B cell (primary cell): ENCODE measurements at regions not wholly inside any gene's neighbourhood (a gene's known extent, or its start where the extent isn't known, plus 50 kb on each side); places are given as distances from the start of the nearest gene placed in this dataset.

Source experiments
- ATAC-seq: fragments of 200-7000 bp; cut with Tn5 transposase; one replicate; pipeline ENCODE4 v1.10.0; 2021; ENCODE audit warnings: low read depth, mild to moderate bottlenecking, moderate number of reproducible peaks, moderate library complexity
- CTCF ChIA-PET: fragments of 350-600 bp; sonication (Branson Sonifier 250); formaldehyde crosslinking; loops from one replicate; lab custom pipeline; 2021; ENCODE audit warnings: antibody characterized with exemption, inconsistent platforms; lab: Charles Lee
- POLR2A ChIA-PET: fragments of 350-600 bp; sonication (Branson Sonifier 250); formaldehyde crosslinking; loops from one replicate; lab custom pipeline; 2021; ENCODE audit warnings: antibody characterized with exemption; lab: Charles Lee
- DNase-seq: peaks from one replicate; pipeline ENCODE4 v3.0.0; 2013
- H2AFZ ChIP-seq: 2 replicates; pipeline ENCODE4 v1.6.1; 2012; ENCODE audit warnings: mild to moderate bottlenecking, low read depth, low read length; ENCODE audit not compliant: insufficient read depth, poor library complexity, severe bottlenecking
- H3K27ac ChIP-seq, 2 donors: 1 replicate in 1 of 2; 2 replicates in 1 of 2; pipeline ENCODE4 v1.5.1; 2012 to 2013; ENCODE audit warnings: low read length in 2 of 2, mild to moderate bottlenecking in 2 of 2, moderate library complexity in 1 of 2
- H3K27me3 ChIP-seq, 4 experiments: fragments of 200-600 bp in 1 of 4; sonication (generic) in 1 of 4; replicated peaks in 1 of 4; 1 replicate in 2 of 4; 2 replicates in 2 of 4; pipeline versions ENCODE4 v1.6.1 to v1.7.0; 2013 to 2016; ENCODE audit warnings: low read length in 3 of 4, mild to moderate bottlenecking in 2 of 4, mixed read lengths in 1 of 4, moderate library complexity in 1 of 4; ENCODE audit not compliant: insufficient read depth in 4 of 4, control insufficient read depth in 3 of 4; ENCODE audit errors: control extremely low read depth in 1 of 4
- H3K36me3 ChIP-seq, 2 experiments: replicated peaks in 1 of 2; 1 replicate in 1 of 2; 2 replicates in 1 of 2; pipeline versions ENCODE4 v1.6.1 to v1.7.1; 2013; ENCODE audit warnings: low read length in 1 of 2; ENCODE audit not compliant: insufficient read depth in 2 of 2, control insufficient read depth in 1 of 2; ENCODE audit errors: control extremely low read depth in 1 of 2, extremely low read depth in 1 of 2
- H3K4me1 ChIP-seq, 2 donors: fragments of 200-600 bp in 1 of 2; sonication (generic) in 1 of 2; 1 replicate in 1 of 2; 2 replicates in 1 of 2; pipeline versions ENCODE4 v1.5.1 to v1.6.1; 2013 to 2017; ENCODE audit warnings: low read length in 2 of 2; ENCODE audit not compliant: control insufficient read depth in 2 of 2, insufficient read depth in 2 of 2
- H3K4me2 ChIP-seq: replicated peaks from 2 replicates; pipeline ENCODE3; 2012; ENCODE audit warnings: mild to moderate bottlenecking, low read depth, low read length; ENCODE audit not compliant: poor library complexity, severe bottlenecking
- H3K4me3 ChIP-seq, 5 experiments: fragments of 200-600 bp in 1 of 5; sonication (generic) in 1 of 5; 1 replicate in 3 of 5; 2 replicates in 2 of 5; pipeline versions ENCODE4 v1.5.1 to v1.7.0; 2011 to 2016; ENCODE audit warnings: low read length in 4 of 5, mild to moderate bottlenecking in 4 of 5, low read depth in 2 of 5, control low read depth in 1 of 5, moderate library complexity in 1 of 5; ENCODE audit not compliant: insufficient read depth in 1 of 5; ENCODE audit errors: control extremely low read depth in 1 of 5, extremely low read depth in 1 of 5
- H3K79me2 ChIP-seq: fragments of 200-600 bp; sonication (generic); one replicate; pipeline ENCODE4 v1.6.0; 2016; ENCODE audit warnings: low read length; ENCODE audit not compliant: control insufficient read depth, insufficient read depth
- H3K9ac ChIP-seq: fragments of 200-600 bp; sonication (generic); 2 replicates; pipeline ENCODE4 v1.6.1; 2017; ENCODE audit warnings: mild to moderate bottlenecking, low read length, moderate library complexity
- H3K9me3 ChIP-seq, 3 donors: one replicate each; pipeline versions ENCODE4 v1.6.1 to v1.7.1; 2013; ENCODE audit warnings: low read length in 2 of 3; ENCODE audit not compliant: control insufficient read depth in 2 of 3, insufficient read depth in 1 of 3; ENCODE audit errors: control extremely low read depth in 1 of 3
- H4K20me1 ChIP-seq: 2 replicates; pipeline ENCODE4 v1.6.0; 2012; ENCODE audit warnings: mild to moderate bottlenecking, low read length; ENCODE audit not compliant: insufficient read depth, control insufficient read depth, poor library complexity, severe bottlenecking
- H3K27ac Mint-ChIP-seq: one replicate; pipeline ENCODE4 v1.8.0; 2021; ENCODE audit warnings: mixed read lengths
- H3K27me3 Mint-ChIP-seq: one replicate; pipeline ENCODE4 v1.8.0; 2021; ENCODE audit warnings: mixed read lengths
- H3K4me1 Mint-ChIP-seq: one replicate; pipeline ENCODE4 v1.8.0; 2021; ENCODE audit warnings: mixed read lengths
- H3K4me3 Mint-ChIP-seq: one replicate; pipeline ENCODE4 v1.8.0; 2021; ENCODE audit warnings: mixed read lengths
- H3K9me3 Mint-ChIP-seq: one replicate; pipeline ENCODE4 v1.8.0; 2022; ENCODE audit warnings: mixed read lengths; ENCODE audit not compliant: insufficient read depth
- EZH2 ChIP-seq: IDR thresholded peaks from 2 replicates; pipeline ENCODE4 v1.6.1; 2012; ENCODE audit warnings: borderline replicate concordance, low read depth, mild to moderate bottlenecking, moderate library complexity, low read length; ENCODE audit not compliant: insufficient read depth, poor library complexity, severe bottlenecking
- WGBS: methylation state at CpG from one replicate; pipeline ENCODE4 v1.1.5; 2013; ENCODE audit warnings: missing lambda C conversion rate; ENCODE audit not compliant: insufficient coverage; 5-methylcytosine and 5-hydroxymethylcytosine counted together
- intact Hi-C: fragments of 100-400 bp; cut with micrococcal nuclease; formaldehyde crosslinking; loops from one replicate; pipeline ENCODE4 v1.10.0; 2022
- TF ChIP-seq, protein P1 (sequence below): fragments of 200-600 bp; IDR thresholded peaks from one replicate; pipeline ENCODE4 v1.8.0; 2022; ENCODE audit warnings: antibody characterized with exemption, mild to moderate bottlenecking

GRCh38 chr2:129267559-129267958 is 711.9 kb upstream of the RAB6C start:
- H3K9ac ChIP-seq, result no peak overlapping the region
- TF ChIP-seq EZH2, result no peak
- TF ChIP-seq, protein P1, sequence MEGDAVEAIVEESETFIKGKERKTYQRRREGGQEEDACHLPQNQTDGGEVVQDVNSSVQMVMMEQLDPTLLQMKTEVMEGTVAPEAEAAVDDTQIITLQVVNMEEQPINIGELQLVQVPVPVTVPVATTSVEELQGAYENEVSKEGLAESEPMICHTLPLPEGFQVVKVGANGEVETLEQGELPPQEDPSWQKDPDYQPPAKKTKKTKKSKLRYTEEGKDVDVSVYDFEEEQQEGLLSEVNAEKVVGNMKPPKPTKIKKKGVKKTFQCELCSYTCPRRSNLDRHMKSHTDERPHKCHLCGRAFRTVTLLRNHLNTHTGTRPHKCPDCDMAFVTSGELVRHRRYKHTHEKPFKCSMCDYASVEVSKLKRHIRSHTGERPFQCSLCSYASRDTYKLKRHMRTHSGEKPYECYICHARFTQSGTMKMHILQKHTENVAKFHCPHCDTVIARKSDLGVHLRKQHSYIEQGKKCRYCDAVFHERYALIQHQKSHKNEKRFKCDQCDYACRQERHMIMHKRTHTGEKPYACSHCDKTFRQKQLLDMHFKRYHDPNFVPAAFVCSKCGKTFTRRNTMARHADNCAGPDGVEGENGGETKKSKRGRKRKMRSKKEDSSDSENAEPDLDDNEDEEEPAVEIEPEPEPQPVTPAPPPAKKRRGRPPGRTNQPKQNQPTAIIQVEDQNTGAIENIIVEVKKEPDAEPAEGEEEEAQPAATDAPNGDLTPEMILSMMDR, result no peak
- no peaks in the 10 kb centered on the region for H4K20me1 ChIP-seq
- no peak overlapping the region for H3K27ac ChIP-seq
- peaks cover 12% of the 10 kb centered on the region for H3K9me3 Mint-ChIP-seq
- no peak for ATAC-seq
- H3K9me3 ChIP-seq, result peaks cover 4 to 7% (median 5%) of the 10 kb centered on the region in 3 donors
- H3K4me1 Mint-ChIP-seq, result no peaks in the 10 kb centered on the region
- no peaks in the 10 kb centered on the region for H3K4me1 ChIP-seq
- no peak for DNase-seq
- intact Hi-C loops, result no loop called here
- H3K4me3 ChIP-seq, result no peak overlapping the region
- H2AFZ ChIP-seq, result no peak overlapping the region
- ChIA-PET POLR2A (no interaction called here), CTCF (no interaction called here)
- peaks cover 7% of the 10 kb centered on the region for H3K27me3 Mint-ChIP-seq
- no peak overlapping the region for H3K4me3 Mint-ChIP-seq
- H3K36me3 ChIP-seq, result no peaks in the 10 kb centered on the region
- H3K27me3 ChIP-seq, result no peaks in the 10 kb centered on the region
- H3K4me2 ChIP-seq, result no peak overlapping the region
- H3K79me2 ChIP-seq, result no peaks in the 10 kb centered on the region
- H3K27ac Mint-ChIP-seq, result no peak overlapping the region

- Histone ChIP-seq H3K79me2 (no peaks in the 10 kb centered on the region), H3K27me3 (no peaks in the 10 kb centered on the region), H3K4me2 (no peak overlapping the region), H3K9ac (no peak overlapping the region), H3K36me3 (no peaks in the 10 kb centered on the region), H3K27ac (no peak overlapping the region), H3K4me1 (no peaks in the 10 kb centered on the region), H2AFZ (no peak overlapping the region), H4K20me1 (no peaks in the 10 kb centered on the region), H3K4me3 (no peak overlapping the region), H3K9me3 (peaks cover 0 to 5% (median 1%) of the 10 kb centered on the region in 3 donors)
- H3K4me1 Mint-ChIP-seq, result no peaks in the 10 kb centered on the region
- intact Hi-C loops, result no loop called here
- H3K27me3 Mint-ChIP-seq, result peaks cover 3% of the 10 kb centered on the region
- peaks cover 8% of the 10 kb centered on the region for H3K9me3 Mint-ChIP-seq
- no peak overlapping the region for H3K27ac Mint-ChIP-seq
- DNase-seq, result no peak
- TF ChIP-seq, protein P1, result no peak
- no peak for TF ChIP-seq EZH2
- no peak overlapping the region for H3K4me3 Mint-ChIP-seq
- 92% methylated on average over 8 of the region's 8 CpGs for WGBS
- ChIA-PET POLR2A (no interaction called here), CTCF (no interaction called here)
- no peak for ATAC-seq
These were observed 706.0 kb upstream of the RAB6C start for GRCh38 chr2:129273266-129274037.
